ENCODE measurements at regions not wholly inside any gene's neighbourhood (a gene's known extent, or its start where the extent isn't known, plus 50 kb on each side); places are given as distances from the start of the nearest gene placed in this dataset.
"Not testable (repeated sequence)": the region's sequence is repeated elsewhere in the genome, so short reads cannot be mapped to it uniquely, and the experiment has no call there.

- no peak for DNase-seq (ENCODE audit: low spot score)
These were observed 98.2 kb upstream of the TBC1D5 start for GRCh38 chr3:17840651-17841050.

DNA sequence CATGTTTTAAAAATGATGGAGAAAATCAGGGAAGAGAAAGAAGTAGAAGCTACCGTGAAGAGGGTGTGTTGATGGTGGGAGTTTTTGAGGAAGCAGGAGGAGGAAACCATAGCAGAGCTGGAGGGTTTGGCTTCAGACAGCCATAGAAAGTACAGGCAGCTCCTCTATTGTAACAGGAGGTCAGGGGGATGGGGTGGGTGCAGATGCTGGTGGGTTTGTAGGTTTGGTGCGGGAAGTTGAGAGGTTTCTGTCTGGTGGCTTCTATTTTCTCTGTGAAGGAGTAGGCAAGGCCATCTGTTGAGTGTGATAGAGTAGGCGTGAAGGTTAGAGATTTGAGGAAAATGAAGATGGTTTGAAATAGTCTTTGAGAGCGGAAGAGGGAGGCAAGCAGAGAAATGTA is 97.7 kb upstream of the TBC1D5 start:
- no peak for DNase-seq (ENCODE audit: low spot score)

DNA sequence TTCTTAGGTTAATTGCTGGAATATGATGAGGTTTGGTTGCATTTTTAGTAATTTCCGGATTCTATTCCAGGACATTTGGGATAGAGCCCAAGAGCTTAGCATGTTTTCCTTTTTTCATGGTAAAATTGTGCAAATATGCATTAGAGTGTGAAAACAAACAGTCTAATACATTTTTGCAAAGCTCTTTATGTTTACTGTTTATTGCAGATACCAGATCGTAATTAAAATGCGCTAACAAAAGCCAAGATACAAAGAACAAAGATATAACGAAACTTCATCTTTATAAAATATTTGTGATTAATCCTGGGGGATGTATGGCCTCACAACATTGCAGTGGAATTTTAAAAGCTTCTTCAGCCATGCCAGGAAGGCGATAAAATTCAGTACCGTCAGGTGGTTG is 94.5 kb upstream of the TBC1D5 start:
- DNase-seq (ENCODE audit: low spot score), result no peak

DNA sequence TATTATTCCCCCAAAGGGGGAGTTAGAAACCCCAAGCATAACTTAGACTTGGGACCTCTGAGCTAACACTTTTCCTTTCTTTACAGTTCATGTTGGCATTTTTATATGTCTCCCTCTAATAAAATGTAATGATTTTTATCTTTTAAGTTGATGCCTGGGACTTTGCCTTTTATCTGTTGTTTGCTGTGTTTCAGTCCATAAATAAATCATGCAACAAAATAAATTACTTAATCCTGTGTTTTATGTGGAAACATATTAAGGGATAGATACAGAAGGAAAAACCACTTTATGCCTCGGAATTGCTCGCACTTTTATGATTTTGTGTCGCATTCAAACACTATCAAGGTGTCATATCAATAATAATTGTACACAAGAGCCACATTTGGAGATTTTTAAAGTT is 93.7 kb upstream of the TBC1D5 start:
- no peak for DNase-seq (ENCODE audit: low spot score)

DNA sequence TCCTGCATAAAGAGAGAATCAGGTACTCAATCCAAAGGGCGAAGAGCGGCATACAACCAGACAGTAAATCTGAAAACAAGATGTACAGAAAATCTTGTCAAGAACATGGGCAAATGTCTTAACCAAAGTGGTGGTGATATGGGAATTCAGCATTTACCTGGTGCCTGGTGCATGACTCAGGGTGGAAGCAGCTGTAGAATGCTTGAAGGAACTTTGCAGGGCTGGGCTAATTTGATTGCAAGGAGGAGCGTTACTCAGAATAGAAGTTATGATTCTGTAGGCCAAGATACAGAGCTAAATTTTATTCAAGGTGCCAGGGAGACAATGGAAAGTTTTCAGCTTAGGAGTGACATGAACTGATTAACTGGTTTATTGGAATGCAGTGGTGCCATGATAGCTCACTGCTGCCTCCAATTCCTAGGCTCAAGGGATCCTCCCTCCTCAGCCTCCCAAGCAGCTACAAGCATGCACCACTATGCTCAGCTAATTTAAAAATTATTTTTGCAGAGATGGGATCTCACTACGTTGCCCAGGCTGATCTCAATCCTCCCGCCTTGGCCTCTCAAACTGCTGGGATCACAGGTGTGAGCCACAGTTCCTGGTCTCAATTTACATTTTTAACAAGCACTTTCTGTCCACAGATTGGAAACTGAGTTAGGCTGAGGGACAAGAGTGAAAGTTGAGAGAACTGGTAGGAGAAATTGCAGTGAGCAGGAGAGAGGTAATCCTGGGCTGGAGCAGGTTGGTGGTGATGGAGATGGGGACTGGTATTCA is 91.5 kb upstream of the TBC1D5 start:
- DNase-seq (ENCODE audit: low spot score), result no peak

DNA sequence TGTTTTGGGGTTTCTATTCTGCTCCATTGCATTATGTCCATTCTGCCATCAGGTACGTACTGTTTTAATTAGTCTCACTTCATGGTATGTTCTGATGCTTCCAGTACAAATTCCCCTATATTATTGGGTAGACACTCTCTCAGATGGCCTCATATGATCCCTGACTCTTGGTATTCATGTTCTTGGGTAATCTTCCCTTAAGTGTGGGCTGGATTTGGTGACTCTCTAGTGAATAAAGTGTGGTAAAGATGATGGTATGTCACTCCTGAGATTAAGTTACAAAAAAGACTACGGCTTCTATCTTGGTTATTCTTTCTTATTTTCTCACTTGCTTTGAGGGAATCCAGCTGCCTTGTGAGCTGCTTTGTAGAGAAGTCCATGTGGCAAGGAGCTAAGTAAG is 89.6 kb upstream of the TBC1D5 start:
- DNase-seq (ENCODE audit: low spot score), result no peak

DNA sequence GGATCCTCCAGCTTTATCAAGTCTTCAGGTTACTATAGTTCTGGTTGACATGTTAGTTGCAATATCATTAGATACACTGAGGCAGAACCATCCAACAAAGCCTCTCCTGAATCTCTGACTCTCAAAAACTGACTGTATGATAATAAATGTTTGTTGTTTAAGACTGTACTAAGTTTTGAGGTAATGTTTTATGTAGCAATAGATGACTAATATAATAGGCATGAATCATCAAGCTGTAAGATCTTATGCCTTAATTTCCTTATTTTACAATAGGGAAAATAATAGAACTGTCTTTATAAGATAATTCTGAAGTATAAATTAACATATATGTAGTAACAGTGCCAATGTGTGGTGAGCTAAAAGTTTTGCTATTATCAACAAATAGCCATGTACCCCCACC is 88.9 kb upstream of the TBC1D5 start:
- DNase-seq (ENCODE audit: low spot score), result no peak

- DNase-seq (ENCODE audit: low spot score), result no peak
These were observed 88.4 kb upstream of the TBC1D5 start for GRCh38 chr3:17830788-17831187.

GRCh38 chr3:17828388-17828787 is 86.0 kb upstream of the TBC1D5 start:
- no peak for DNase-seq (ENCODE audit: low spot score)

DNA sequence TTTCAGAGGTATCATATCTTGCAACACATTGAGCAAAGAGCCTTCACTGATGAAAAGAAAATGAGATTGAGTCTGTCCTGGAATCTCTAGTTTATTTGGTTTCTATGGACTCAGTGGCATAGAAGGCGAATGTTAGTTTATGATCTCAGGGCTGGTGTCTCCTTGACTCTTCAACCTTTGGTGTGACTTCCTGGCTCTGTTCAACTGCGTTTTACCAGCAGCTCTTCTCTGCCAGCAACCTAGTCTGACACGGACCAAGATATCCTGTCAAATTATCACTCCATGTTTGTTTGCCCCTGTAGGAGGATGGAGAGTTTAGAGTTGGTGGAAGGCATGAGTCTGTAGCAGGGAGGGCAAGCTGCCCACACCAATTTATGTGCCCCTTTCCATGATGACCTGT is 82.9 kb upstream of the TBC1D5 start:
- no peak for DNase-seq (ENCODE audit: low spot score)

GRCh38 chr3:17823816-17824215 is 81.4 kb upstream of the TBC1D5 start:
- no peak for DNase-seq (ENCODE audit: low spot score)

GRCh38 chr3:17823036-17823435 is 80.6 kb upstream of the TBC1D5 start:
- no peak for DNase-seq (ENCODE audit: low spot score)

GRCh38 chr3:17820704-17821103 is 78.3 kb upstream of the TBC1D5 start:
- no peak for DNase-seq (ENCODE audit: low spot score)

DNA sequence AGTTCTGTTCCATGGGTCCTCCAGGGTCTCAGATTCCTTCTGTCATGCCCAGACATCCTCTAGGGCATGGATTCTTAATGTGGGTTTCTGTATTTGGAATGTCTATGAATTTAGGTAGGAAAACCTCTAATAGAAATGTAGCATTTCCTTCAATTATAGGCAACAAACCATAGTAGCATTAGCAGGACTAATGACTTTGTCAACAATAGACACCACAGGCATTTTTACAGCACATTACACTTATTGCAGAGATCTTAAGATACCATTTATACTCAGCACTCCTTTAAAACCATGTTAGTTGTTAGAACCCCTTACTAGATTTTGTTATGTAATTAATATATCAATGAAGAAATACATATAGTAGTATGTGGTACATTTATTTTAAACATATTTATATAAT is 77.8 kb upstream of the TBC1D5 start:
- DNase-seq (ENCODE audit: low spot score), result no peak

- not testable (repeated sequence) for DNase-seq (ENCODE audit: low spot score)
These were observed 75.5 kb upstream of the TBC1D5 start for GRCh38 chr3:17817973-17818372.

DNA sequence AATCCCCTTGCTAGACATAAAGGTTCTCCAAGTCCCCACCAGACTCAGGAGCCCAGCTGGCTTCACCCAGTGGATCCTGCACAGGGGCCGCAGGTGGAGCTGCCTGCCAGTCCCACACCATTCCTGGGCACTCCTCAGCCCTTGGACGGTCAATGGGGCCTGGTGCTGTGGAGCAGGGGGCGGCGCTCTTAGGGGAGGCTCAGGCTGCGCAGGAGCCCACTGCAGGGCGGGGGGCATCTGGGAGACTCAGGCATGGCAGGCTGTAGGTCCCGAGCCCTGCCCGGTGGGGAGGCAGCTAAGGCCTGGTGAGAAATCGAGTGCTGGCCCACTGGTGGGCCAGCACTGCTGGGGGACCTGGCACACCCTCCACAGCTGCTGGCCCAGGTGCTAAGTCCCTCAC is 75.1 kb upstream of the TBC1D5 start:
- DNase-seq (ENCODE audit: low spot score), result no peak

- not testable (repeated sequence) for DNase-seq (ENCODE audit: low spot score)
These were observed 74.4 kb upstream of the TBC1D5 start for GRCh38 chr3:17816839-17817238.

DNA sequence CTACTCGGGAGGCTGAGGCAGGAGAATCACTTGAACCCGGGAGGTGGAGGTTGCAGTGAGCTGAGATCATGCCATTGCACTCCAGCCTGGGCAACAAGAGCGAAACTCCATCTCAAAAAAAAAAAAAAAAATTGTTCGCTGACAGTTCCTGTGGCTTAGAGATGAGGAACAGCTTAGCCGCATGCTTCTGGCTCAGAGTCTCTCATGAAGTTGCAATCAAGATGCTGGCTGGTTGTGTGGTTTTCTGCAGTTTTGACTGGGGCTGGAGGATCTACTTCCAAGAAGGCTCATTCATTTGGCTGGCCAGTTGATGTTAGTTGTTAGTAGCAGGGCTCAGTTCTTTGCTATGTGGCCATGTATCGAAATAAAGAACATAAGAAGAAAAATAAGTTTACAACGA is 69.9 kb upstream of the TBC1D5 start:
- DNase-seq (ENCODE audit: low spot score), result not testable (repeated sequence)

DNA sequence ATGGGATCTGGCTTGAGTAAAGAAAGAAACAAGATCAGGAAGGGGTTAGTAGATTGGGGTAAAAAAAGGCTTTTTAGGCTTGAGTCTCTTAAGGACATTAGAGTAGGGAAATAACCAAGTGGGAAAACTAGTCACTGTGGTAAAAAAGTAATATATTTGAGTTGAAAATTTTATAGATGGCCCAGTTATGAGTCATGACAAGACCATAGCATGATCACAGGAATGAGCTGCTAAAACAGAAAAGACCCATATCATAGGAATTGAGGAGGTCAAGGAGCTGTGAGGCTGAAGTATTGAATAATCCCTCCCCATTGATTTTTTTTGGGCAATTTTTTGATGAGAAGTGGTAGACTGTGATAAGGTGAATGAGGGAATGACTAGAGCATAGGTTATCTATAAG is 69.2 kb upstream of the TBC1D5 start:
- no peak for DNase-seq (ENCODE audit: low spot score)

GRCh38 chr3:17810759-17811158 is 68.3 kb upstream of the TBC1D5 start:
- DNase-seq (ENCODE audit: low spot score), result no peak

DNA sequence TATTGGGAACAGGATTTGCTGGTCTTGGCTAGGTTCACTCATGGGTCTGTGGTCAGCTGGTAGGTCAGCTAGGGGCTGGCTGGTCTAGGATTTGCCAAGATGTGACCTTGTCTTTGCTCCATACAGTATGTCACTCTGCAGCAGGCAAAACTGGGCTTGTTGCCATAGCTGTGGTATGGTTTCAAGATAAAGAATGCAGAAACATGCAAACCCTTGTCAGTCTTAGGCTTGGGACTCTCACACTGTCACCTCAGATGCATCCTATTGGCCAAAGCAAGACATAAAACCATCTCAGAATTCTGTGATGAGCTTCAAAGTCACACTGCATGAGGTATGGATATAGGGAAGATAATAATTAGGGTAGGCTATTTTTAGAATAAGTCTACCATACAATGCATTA is 66.6 kb upstream of the TBC1D5 start:
- DNase-seq (ENCODE audit: low spot score), result no peak

GRCh38 chr3:17806876-17807275 is 64.4 kb upstream of the TBC1D5 start:
- no peak for DNase-seq (ENCODE audit: low spot score)

GRCh38 chr3:17806201-17806600 is 63.8 kb upstream of the TBC1D5 start:
- DNase-seq (ENCODE audit: low spot score), result no peak

- DNase-seq (ENCODE audit: low spot score), result no peak
These were observed 63.1 kb upstream of the TBC1D5 start for GRCh38 chr3:17805461-17805940.

Data from SK-N-DZ (cell line).